Muscle layer of colon (tissue), 2 donors: ENCODE measurements at regions not wholly inside any gene's neighbourhood (a gene's known extent, or its start where the extent isn't known, plus 50 kb on each side); places are given as distances from the start of the nearest gene placed in this dataset.

ENCODE experiments used
- H3K27ac ChIP-seq: one replicate; pipeline ENCODE4 v1.7.0; 2013; ENCODE audit warnings: low read depth, mild to moderate bottlenecking, low read length, moderate library complexity
- H3K27me3 ChIP-seq, 2 donors: one replicate each; pipeline ENCODE4 v1.7.0; 2013; ENCODE audit warnings: low read length in 2 of 2, mild to moderate bottlenecking in 2 of 2; ENCODE audit not compliant: insufficient read depth in 2 of 2, control insufficient read depth in 1 of 2
- H3K36me3 ChIP-seq: one replicate; pipeline ENCODE4 v1.7.0; 2013; ENCODE audit warnings: mild to moderate bottlenecking, low read length; ENCODE audit not compliant: insufficient read depth
- H3K4me1 ChIP-seq: one replicate; pipeline ENCODE4 v1.7.0; 2013; ENCODE audit warnings: mild to moderate bottlenecking, low read length; ENCODE audit not compliant: insufficient read depth
- H3K4me3 ChIP-seq, 2 donors: one replicate each; pipeline ENCODE4 v1.7.0; 2013; ENCODE audit warnings: low read length in 2 of 2, low read depth in 1 of 2, mild to moderate bottlenecking in 1 of 2, moderate library complexity in 1 of 2
- H3K9ac ChIP-seq: one replicate; pipeline ENCODE4 v1.7.0; 2013; ENCODE audit warnings: low read length
- H3K9me3 ChIP-seq: one replicate; pipeline ENCODE4 v1.7.0; 2013; ENCODE audit warnings: mild to moderate bottlenecking, low read length
- donor health status: abdominal sarcoma.
- donor health status: Adenocarcinoma of cecum.

- no peaks in the 10 kb centered on the region for H3K4me1 ChIP-seq
- H3K27ac ChIP-seq, result no peak overlapping the region
- no peaks in the 10 kb centered on the region for H3K36me3 ChIP-seq
- H3K27me3 ChIP-seq, result no peaks in the 10 kb centered on the region
- H3K4me3 ChIP-seq, result no peak overlapping the region
- no peak overlapping the region for H3K9ac ChIP-seq
- no peaks in the 10 kb centered on the region for H3K9me3 ChIP-seq
Observed at GRCh38 chr11:112626731-112627130, 334.5 kb upstream of the NCAM1 start.

- no peak overlapping the region for H3K4me3 ChIP-seq
- no peaks in the 10 kb centered on the region for H3K9me3 ChIP-seq
Observed at GRCh38 chr11:112627588-112628045, 333.6 kb upstream of the NCAM1 start.

GRCh38 chr11:112628676-112629075, 332.5 kb upstream of the NCAM1 start:
- H3K4me1 ChIP-seq, result no peaks in the 10 kb centered on the region
- no peaks in the 10 kb centered on the region for H3K27me3 ChIP-seq
- no peaks in the 10 kb centered on the region for H3K36me3 ChIP-seq
- no peaks in the 10 kb centered on the region for H3K9me3 ChIP-seq
- no peak overlapping the region for H3K27ac ChIP-seq
- no peak overlapping the region for H3K4me3 ChIP-seq
- no peak overlapping the region for H3K9ac ChIP-seq

More at GRCh38 chr11:112627588-112628045, 333.6 kb upstream of the NCAM1 start:
- Histone ChIP-seq H3K9ac (no peak overlapping the region), H3K4me1 (no peaks in the 10 kb centered on the region), H3K27ac (no peak overlapping the region), H3K36me3 (no peaks in the 10 kb centered on the region), H3K27me3 (no peaks in the 10 kb centered on the region)

GRCh38 chr11:112630496-112630895, 330.7 kb upstream of the NCAM1 start:
- Histone ChIP-seq H3K36me3 (no peaks in the 10 kb centered on the region), H3K27me3 (no peaks in the 10 kb centered on the region), H3K9me3 (no peaks in the 10 kb centered on the region), H3K4me1 (no peaks in the 10 kb centered on the region), H3K9ac (no peak overlapping the region), H3K27ac (no peak overlapping the region), H3K4me3 (no peak overlapping the region)

- Histone ChIP-seq H3K36me3 (no peaks in the 10 kb centered on the region), H3K9ac (no peak overlapping the region), H3K27me3 (no peaks in the 10 kb centered on the region), H3K4me3 (no peak overlapping the region), H3K4me1 (no peaks in the 10 kb centered on the region), H3K27ac (no peak overlapping the region), H3K9me3 (no peaks in the 10 kb centered on the region)
Observed at GRCh38 chr11:112631333-112631732, 329.9 kb upstream of the NCAM1 start.

- no peak overlapping the region for H3K4me3 ChIP-seq
- no peaks in the 10 kb centered on the region for H3K36me3 ChIP-seq
- no peak overlapping the region for H3K27ac ChIP-seq
- H3K27me3 ChIP-seq, result no peaks in the 10 kb centered on the region
- no peaks in the 10 kb centered on the region for H3K9me3 ChIP-seq
- no peaks in the 10 kb centered on the region for H3K4me1 ChIP-seq
- H3K9ac ChIP-seq, result no peak overlapping the region
Observed at GRCh38 chr11:112632866-112633505, 328.2 kb upstream of the NCAM1 start.

GRCh38 chr11:112634551-112634950, 326.7 kb upstream of the NCAM1 start:
- H3K9ac ChIP-seq, result no peak overlapping the region

GRCh38 chr11:112634995-112635737, 326.1 kb upstream of the NCAM1 start:
- Histone ChIP-seq H3K27me3 (no peaks in the 10 kb centered on the region), H3K4me3 (no peak overlapping the region), H3K4me1 (no peaks in the 10 kb centered on the region), H3K9me3 (no peaks in the 10 kb centered on the region), H3K27ac (no peak overlapping the region), H3K36me3 (no peaks in the 10 kb centered on the region), H3K9ac (no peak overlapping the region)

More at GRCh38 chr11:112634551-112634950, 326.7 kb upstream of the NCAM1 start:
- H3K4me3 ChIP-seq, result no peak overlapping the region
- H3K4me1 ChIP-seq, result no peaks in the 10 kb centered on the region
- no peaks in the 10 kb centered on the region for H3K36me3 ChIP-seq
- no peaks in the 10 kb centered on the region for H3K27me3 ChIP-seq
- H3K27ac ChIP-seq, result no peak overlapping the region
- no peaks in the 10 kb centered on the region for H3K9me3 ChIP-seq

GRCh38 chr11:112637076-112637475, 324.1 kb upstream of the NCAM1 start:
- no peaks in the 10 kb centered on the region for H3K9me3 ChIP-seq
- no peak overlapping the region for H3K27ac ChIP-seq
- H3K36me3 ChIP-seq, result no peaks in the 10 kb centered on the region
- H3K9ac ChIP-seq, result no peak overlapping the region
- no peaks in the 10 kb centered on the region for H3K27me3 ChIP-seq
- H3K4me1 ChIP-seq, result no peaks in the 10 kb centered on the region
- no peak overlapping the region for H3K4me3 ChIP-seq

- H3K27me3 ChIP-seq, result no peaks in the 10 kb centered on the region
- H3K9me3 ChIP-seq, result no peaks in the 10 kb centered on the region
- H3K4me3 ChIP-seq, result no peak overlapping the region
- H3K9ac ChIP-seq, result no peak overlapping the region
- H3K4me1 ChIP-seq, result no peaks in the 10 kb centered on the region
- H3K36me3 ChIP-seq, result no peaks in the 10 kb centered on the region
- no peak overlapping the region for H3K27ac ChIP-seq
Observed at GRCh38 chr11:112637876-112638275, 323.3 kb upstream of the NCAM1 start.

- Histone ChIP-seq H3K9ac (no peak overlapping the region), H3K36me3 (no peaks in the 10 kb centered on the region), H3K9me3 (no peaks in the 10 kb centered on the region), H3K4me1 (no peaks in the 10 kb centered on the region), H3K27me3 (no peaks in the 10 kb centered on the region), H3K4me3 (no peak overlapping the region), H3K27ac (no peak overlapping the region)
Observed at GRCh38 chr11:112639469-112639868, 321.8 kb upstream of the NCAM1 start.

GRCh38 chr11:112643416-112643815, 317.8 kb upstream of the NCAM1 start:
- H3K9me3 ChIP-seq, result no peaks in the 10 kb centered on the region
- no peak overlapping the region for H3K27ac ChIP-seq
- no peaks in the 10 kb centered on the region for H3K4me1 ChIP-seq

More at GRCh38 chr11:112643416-112643815, 317.8 kb upstream of the NCAM1 start:
- Histone ChIP-seq H3K9ac (no peak overlapping the region), H3K4me3 (no peak overlapping the region), H3K36me3 (no peaks in the 10 kb centered on the region), H3K27me3 (no peaks in the 10 kb centered on the region)
